ENCODE measurements at regions not wholly inside any gene's neighbourhood (a gene's known extent, or its start where the extent isn't known, plus 50 kb on each side); places are given as distances from the start of the nearest gene placed in this dataset.

- Mint-ChIP-seq H3K4me1 (ENCODE audit: unreplicated experiment) (no peaks in the 10 kb centered on the region), H3K4me3 (ENCODE audit: unreplicated experiment) (no peak overlapping the region), H3K27ac (ENCODE audit: unreplicated experiment) (no peak overlapping the region), H3K36me3 (ENCODE audit: unreplicated experiment) (no peaks in the 10 kb centered on the region), H3K9me3 (ENCODE audit: unreplicated experiment) (no peaks in the 10 kb centered on the region), H3K27me3 (ENCODE audit: unreplicated experiment) (peaks cover 8% of the 10 kb centered on the region)
- TF ChIP-seq, protein P1, sequence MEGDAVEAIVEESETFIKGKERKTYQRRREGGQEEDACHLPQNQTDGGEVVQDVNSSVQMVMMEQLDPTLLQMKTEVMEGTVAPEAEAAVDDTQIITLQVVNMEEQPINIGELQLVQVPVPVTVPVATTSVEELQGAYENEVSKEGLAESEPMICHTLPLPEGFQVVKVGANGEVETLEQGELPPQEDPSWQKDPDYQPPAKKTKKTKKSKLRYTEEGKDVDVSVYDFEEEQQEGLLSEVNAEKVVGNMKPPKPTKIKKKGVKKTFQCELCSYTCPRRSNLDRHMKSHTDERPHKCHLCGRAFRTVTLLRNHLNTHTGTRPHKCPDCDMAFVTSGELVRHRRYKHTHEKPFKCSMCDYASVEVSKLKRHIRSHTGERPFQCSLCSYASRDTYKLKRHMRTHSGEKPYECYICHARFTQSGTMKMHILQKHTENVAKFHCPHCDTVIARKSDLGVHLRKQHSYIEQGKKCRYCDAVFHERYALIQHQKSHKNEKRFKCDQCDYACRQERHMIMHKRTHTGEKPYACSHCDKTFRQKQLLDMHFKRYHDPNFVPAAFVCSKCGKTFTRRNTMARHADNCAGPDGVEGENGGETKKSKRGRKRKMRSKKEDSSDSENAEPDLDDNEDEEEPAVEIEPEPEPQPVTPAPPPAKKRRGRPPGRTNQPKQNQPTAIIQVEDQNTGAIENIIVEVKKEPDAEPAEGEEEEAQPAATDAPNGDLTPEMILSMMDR (IDR thresholded peaks at IDR 0.05): no peak
- no peak for DNase-seq (ENCODE audit: extremely low spot score, unreplicated experiment)
Measured at GRCh38 chr21:31599013-31599412, 60.5 kb upstream of the SOD1 start.

DNA sequence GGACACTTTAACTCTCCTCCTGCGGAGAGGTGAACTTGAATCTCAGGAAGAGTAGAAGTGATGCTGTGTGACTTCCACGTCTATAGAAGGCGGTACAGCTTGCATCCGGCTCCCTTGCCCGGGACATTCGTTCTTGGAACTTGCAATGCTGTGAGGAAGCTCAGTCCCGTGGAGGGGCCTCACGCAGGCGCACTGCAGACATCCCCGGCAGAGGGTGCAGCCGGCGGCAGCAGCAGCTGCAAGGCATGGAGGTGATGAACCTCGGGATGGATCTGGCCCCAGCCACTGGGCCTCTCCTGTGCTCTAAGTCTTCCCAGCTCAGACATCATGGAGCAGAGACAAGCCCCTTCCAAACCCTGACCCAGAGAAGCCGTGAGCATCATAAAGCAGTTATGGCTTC, 61.8 kb upstream of the SOD1 start:
- no peak for DNase-seq (ENCODE audit: extremely low spot score, unreplicated experiment)
- Mint-ChIP-seq H3K9me3 (ENCODE audit: unreplicated experiment) (no peaks in the 10 kb centered on the region), H3K36me3 (ENCODE audit: unreplicated experiment) (no peaks in the 10 kb centered on the region), H3K4me3 (ENCODE audit: unreplicated experiment) (no peak overlapping the region), H3K27me3 (ENCODE audit: unreplicated experiment) (peaks cover 8% of the 10 kb centered on the region), H3K27ac (ENCODE audit: unreplicated experiment) (no peak overlapping the region), H3K4me1 (ENCODE audit: unreplicated experiment) (no peaks in the 10 kb centered on the region)
- TF ChIP-seq, protein P1 (IDR thresholded peaks at IDR 0.05): no peak

DNA sequence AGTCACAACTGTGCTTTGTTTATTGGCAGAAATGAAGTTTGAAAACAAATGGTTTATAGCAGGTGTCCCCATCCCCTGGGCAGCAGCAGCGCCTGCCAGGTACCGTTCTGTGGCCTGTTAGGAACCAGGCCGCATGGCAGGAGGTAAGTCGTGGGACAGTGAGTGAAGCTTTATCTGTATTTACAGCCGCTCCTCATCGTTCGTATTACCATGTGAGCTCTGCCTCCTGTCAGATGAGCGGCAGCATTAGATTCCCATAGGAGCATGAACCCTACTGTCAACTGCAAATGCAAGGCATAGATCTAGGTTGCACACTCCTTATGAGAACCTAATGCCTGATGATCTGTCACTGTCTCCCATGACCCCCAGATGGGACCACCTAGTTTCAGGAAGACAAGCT, 63.4 kb upstream of the SOD1 start:
- Mint-ChIP-seq H3K27me3 (ENCODE audit: unreplicated experiment) (peaks cover 8% of the 10 kb centered on the region), H3K4me3 (ENCODE audit: unreplicated experiment) (no peak overlapping the region), H3K4me1 (ENCODE audit: unreplicated experiment) (no peaks in the 10 kb centered on the region), H3K36me3 (ENCODE audit: unreplicated experiment) (no peaks in the 10 kb centered on the region), H3K9me3 (ENCODE audit: unreplicated experiment) (no peaks in the 10 kb centered on the region), H3K27ac (ENCODE audit: unreplicated experiment) (no peak overlapping the region)
- TF ChIP-seq, protein P1 (IDR thresholded peaks at IDR 0.05): no peak
- no peak for DNase-seq (ENCODE audit: extremely low spot score, unreplicated experiment)

DNA sequence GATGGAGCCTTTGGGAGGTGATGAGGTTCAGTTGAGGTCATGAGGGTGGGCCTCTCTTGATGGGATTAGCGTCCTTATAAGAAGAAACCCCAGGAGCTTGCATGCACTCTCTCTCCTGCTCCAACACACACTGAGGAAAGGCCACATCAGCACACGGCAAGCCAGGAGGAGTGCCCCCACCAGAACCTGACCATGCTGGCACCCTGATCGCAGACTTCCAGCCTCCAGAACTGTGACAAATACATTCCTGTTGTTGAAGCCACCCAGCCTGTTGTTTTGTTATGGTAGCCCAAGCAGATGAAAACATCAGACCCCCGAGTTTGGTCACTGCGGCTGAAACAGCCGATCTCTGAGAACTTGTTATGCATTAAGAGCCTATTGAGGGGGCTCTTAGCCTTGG, 64.8 kb upstream of the SOD1 start:
- Mint-ChIP-seq H3K9me3 (ENCODE audit: unreplicated experiment) (no peaks in the 10 kb centered on the region), H3K27me3 (ENCODE audit: unreplicated experiment) (peaks cover 8% of the 10 kb centered on the region), H3K4me1 (ENCODE audit: unreplicated experiment) (no peaks in the 10 kb centered on the region), H3K36me3 (ENCODE audit: unreplicated experiment) (no peaks in the 10 kb centered on the region), H3K27ac (ENCODE audit: unreplicated experiment) (no peak overlapping the region), H3K4me3 (ENCODE audit: unreplicated experiment) (no peak overlapping the region)
- TF ChIP-seq, protein P1 (IDR thresholded peaks at IDR 0.05): no peak
- DNase-seq (ENCODE audit: extremely low spot score, unreplicated experiment): no peak

GRCh38 chr21:31594279-31594678, 65.2 kb upstream of the SOD1 start:
- no peaks in the 10 kb centered on the region for H3K9me3 Mint-ChIP-seq (ENCODE audit: unreplicated experiment)
- peaks cover 8% of the 10 kb centered on the region for H3K27me3 Mint-ChIP-seq (ENCODE audit: unreplicated experiment)
- DNase-seq (ENCODE audit: extremely low spot score, unreplicated experiment): no peak
- no peak overlapping the region for H3K27ac Mint-ChIP-seq (ENCODE audit: unreplicated experiment)
- no peak overlapping the region for H3K4me3 Mint-ChIP-seq (ENCODE audit: unreplicated experiment)
- H3K36me3 Mint-ChIP-seq (ENCODE audit: unreplicated experiment): no peaks in the 10 kb centered on the region
- TF ChIP-seq, protein P1 (IDR thresholded peaks at IDR 0.05): no peak
- no peaks in the 10 kb centered on the region for H3K4me1 Mint-ChIP-seq (ENCODE audit: unreplicated experiment)

Data from osteocyte (in vitro differentiated cells).